ENCODE measurements at regions not wholly inside any gene's neighbourhood (a gene's known extent, or its start where the extent isn't known, plus 50 kb on each side); places are given as distances from the start of the nearest gene placed in this dataset.

- no peak for DNase-seq
Observed at GRCh38 chr11:112469376-112469775, 208.7 kb upstream of the PLET1 start.

DNA sequence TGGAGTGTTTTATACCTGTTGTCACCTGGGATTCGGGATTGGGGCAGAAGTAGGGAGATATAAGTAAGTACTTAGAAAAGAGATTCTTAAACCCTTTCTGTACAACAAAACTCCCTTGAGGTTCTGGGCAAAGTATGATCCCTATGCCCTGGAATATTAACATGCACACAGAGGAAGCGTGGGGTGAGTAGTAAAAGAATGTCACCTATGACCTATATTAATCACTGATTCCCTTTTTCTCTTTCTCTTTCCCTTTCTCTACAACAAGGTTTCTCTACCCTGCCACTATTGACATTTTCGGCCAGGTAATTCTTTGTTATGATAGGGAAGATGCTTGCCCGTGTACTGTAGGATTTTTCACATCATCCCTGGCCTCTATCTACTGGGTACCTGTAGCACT is 209.7 kb upstream of the PLET1 start:
- no peak for DNase-seq

DNA sequence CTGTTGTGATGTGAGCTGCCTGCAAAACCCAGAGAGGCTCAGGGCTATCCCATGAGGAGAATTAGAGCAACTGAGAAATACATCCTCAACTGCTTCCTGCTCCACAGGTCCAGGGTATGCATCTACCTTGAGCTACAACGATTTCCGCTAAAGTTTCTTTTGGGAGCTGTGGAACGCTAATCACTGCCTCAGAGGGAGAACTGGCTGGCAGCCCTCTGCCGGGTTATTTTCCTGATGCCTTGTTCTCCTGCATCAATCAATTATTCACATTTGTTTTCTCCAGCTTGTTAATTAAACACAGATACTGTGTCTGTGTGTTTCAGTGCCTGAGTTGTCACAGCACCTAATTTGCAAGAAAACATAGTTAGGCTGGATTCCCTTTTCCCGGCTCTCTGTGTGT is 211.1 kb upstream of the PLET1 start:
- no peak for DNase-seq

DNA sequence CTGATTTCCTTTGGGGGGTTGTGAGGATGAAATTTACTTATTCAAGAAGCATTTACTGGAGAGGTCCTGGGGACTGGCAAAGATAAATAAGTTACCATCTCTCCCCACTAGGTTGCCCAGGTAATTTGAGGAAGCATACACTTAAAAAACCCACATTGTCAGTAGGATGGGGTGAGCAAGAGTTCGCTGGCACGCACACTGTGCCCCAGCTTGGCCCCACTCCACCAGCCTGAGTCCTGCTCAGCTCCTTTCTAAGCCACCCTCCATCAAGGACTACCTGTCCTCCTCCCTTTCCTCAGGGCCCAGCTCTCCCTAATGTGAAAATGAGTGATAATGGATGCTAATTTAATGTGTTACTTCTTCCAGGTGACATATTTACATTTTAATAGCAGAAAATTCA is 216.5 kb upstream of the PLET1 start:
- no peak for DNase-seq

DNA sequence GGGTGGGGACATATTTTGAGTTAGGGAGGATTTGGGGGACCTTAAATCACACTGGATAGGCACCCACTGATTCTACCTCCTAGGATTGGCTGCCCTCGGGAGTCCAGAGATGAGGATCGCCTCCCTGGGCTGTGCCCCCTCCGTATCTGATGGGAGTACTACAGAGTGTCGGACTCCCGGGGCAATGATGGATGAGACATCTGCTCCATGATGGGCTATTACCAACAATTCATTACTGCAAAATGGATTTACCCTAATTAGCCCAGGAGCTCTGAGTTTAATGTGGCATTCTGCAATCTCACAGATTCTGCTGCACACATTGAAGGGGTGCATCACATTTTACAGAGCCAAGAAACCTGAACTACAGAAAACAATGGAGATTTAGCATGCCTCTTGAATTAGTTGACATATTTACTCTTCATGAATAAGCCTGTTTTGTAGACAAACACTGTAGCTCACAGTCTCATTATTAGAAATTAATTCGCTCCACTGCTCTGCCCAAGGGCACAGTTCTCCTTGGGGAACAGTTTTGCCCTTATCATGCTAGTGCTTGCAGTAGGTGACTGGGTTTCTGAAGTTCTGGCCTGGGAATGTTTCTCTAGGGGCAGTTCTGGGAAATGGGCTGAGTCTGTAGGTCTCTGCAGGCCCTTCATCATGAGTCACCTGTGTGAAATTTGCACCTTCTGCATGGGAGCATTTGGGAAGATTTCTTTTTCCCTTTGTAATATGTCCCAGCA is 217.1 kb upstream of the PLET1 start:
- no peak for DNase-seq

DNA sequence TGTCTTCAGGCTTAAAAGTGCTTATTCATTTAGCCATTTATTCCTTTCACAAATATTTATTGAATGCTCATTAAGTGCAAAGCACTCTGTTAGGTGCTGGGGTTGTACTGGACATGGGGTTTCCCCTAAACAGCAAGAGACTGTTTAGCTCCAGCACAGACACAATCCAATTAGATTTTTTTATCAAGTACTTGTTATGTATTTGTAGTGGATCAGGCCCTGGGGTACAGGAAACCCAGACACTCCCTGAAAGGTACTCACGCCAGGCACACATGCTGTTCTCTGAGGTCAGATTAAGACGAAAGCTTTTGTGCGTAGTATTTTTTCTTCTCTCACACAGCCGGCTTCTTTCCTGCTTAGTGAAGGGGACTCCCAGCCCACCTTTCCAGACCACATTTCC is 218.1 kb upstream of the PLET1 start:
- no peak for DNase-seq

- DNase-seq = no peak
Observed at GRCh38 chr11:112481431-112481830, 220.8 kb upstream of the PLET1 start.

DNA sequence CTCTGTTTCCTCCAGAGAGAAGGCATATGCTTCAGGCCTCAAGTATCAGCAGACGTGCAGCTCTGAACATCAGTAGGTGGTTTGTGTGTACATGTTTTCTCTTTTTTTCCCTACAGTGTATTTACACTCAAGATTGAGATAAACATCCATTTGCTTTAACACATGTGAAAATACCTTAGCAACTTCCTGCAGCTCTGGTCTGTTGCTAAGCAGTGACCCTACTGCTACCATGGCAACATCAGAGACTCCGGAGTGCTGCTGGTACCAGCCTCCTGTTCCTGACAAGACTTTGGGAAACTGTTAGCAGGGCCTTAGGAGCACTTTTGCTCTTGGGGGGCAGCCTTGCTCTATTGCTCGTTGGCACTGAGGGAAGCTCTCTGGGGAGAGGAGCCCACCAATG is 221.2 kb upstream of the PLET1 start:
- no peak for DNase-seq

DNA sequence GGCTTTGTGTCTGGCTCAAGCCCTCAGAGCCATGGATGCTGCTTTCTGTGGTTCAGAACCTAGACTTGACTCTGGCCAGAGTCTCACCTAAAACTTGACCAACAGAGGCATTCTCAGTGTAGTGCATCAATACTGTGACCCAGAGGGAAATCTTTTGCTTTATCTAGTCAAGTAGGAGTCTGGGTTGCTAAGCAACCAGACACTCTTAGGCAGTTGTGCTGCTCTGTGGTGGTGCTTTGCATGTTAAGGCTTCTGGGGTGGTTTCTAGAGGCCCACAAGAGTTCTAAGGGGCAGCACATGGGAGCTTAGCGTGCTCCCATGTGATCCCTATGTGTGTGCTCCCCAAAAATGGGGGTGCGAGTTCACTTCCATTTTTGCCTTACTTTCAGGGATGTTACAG is 224.6 kb upstream of the PLET1 start:
- DNase-seq = no peak

GRCh38 chr11:112497826-112498225 is 237.2 kb upstream of the PLET1 start:
- no peak for DNase-seq

- DNase-seq = no peak
Observed at GRCh38 chr11:112498701-112499100, 238.0 kb upstream of the PLET1 start.

DNA sequence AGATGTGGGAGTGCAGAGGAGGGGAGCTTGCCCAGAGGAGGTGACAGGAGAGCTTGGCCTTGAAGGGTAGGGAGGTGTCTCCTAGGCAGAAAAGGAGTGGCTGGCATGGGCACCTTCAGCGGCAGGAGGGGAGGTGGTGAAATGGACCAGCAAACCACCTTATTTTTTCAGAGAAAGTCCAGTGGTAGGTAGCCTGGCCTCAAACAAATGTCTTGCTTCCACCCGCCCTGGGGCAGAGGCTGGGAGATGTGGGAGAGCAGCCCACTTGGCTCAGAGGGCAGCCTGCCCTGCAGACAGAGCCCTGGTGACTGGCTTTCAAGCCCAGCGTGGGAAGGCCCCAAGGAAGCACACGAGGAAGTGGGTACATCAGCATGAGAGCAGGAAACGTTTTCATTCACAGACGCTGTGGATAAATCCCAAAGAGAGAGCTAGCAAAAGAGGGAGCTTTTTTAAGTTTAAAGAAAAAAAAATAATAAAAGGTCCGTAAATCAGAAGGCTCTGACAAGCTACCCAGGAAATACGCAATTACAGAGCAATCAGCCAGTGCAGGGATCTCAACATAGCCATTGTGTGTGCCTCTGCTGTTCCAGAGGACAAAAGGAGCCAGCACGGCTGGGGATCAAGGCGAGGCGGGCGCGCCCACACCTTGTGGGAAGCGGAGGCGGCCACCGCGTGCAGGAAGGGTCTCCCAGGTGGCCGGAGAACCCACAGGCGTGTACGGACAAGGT is 238.7 kb upstream of the PLET1 start:
- DNase-seq = no peak

GRCh38 chr11:112499881-112500204 is 239.2 kb upstream of the PLET1 start:
- no peak for DNase-seq

- DNase-seq = no peak
Observed at GRCh38 chr11:112503410-112503809, 242.8 kb upstream of the PLET1 start.

DNA sequence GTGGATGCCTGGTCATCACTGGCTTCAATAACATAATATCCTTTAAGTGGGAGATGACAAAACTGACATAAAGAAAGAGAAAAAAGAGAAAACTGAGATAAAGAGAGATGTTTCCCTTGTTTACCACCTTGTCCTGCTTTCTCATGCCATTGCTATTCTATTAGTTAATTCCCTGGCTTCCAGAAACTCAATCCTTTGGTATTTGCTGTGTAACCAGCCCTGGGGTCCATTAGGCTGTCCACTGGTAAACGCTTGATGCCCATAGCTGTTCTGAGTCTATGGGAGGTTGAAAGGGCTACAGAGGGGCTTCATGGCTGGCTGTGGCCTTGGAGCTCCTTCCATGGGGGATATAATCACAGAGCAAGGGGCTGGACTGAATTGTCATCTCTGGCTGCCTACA is 243.4 kb upstream of the PLET1 start:
- no peak for DNase-seq

DNA sequence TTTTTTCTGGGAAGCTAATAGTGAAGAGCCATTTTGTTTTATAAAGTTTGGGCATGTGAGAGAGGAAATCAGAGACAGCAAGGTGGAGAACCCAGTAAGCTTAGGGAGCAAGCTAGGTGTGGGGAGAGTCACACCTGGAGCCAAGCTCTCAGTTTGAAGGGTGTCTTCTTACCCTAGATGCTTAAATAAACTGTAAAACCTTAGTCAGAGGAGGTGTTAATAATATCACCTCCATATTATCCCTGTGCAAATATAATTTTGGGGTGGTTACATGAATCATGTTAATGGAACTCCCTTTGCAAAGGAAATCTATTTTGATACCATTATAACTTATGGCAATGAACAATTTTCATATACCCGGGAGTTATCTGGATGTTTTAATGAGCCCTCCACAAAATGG is 246.2 kb upstream of the PLET1 start:
- no peak for DNase-seq

DNA sequence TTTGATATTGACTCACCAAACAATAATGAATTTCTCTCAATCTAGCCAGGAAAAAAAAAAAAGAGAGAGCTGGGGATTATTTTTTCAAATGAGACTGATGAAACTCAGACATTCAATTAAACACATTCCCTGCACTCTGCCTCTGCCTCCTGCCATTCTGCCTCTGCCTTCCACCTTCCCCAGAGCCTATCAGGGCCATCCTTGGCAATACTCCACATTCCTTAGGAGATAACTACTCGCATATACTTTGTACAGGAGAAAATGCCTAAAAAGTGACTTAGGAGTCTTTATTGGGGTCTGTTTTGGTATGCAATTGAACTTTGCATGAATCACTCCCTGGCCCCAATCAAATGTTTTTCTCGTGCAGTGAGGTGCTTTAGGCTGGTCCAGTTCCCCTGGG is 246.6 kb upstream of the PLET1 start:
- DNase-seq = no peak

DNA sequence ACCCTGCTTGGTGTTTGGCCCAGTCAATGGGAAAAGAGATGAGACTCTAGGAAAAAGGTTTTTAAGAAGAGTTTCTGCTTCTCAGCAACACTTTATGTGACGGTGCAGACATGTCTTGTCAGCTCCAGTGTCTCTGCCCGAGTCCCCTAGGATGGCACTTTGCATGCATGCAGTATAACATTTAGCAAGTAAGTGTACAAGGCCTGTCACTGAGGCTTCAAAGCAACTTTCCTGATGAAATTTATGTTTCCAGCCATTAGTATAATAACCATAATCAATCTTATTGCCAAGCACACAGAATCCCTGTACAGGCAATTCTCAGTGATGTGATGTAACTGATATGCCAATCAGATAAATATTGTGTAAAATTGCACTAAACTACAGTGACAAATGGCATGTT is 248.1 kb upstream of the PLET1 start:
- no peak for DNase-seq

- DNase-seq = no peak
Observed at GRCh38 chr11:112509300-112509699, 248.6 kb upstream of the PLET1 start.

DNA sequence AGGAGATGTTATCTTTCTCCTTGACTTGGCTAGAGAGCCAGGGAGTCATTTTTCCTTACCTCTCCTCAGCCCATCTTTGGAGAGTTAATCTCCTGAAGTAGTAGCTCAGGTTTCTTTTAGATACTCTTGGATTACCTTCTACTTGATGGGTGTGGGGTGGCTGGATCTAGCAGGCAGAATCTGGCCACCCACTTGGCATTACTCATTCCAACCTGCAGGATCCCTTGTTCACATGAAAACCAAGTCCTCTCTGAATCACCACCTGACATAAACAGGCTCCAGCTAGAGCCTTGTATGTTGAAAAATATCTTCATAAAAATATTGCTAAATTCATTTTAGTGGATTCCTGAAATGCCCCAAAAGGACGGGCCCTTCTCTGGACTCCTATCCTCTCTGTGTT is 250.6 kb upstream of the PLET1 start:
- no peak for DNase-seq

- DNase-seq = no peak
Observed at GRCh38 chr11:112511911-112512310, 251.3 kb upstream of the PLET1 start.

DNA sequence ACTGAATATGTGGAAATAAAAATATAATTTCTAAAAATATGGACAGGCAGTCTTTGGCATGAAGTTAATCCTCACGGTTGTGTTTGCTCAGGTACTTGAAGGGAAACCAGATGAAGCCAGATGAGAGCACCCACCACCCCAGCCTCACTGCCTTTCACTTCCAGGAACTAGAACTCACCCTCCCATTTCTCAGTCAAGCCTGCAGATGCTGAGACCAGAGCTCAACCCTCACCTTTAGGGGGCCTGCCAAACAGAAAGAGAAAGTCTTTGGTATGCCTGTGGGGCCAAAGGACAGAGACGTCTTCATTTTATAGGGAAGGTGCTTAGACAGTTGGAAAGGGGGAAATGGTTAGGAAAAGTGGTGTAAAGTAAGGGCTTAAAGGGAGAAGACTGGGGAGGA is 252.8 kb upstream of the PLET1 start:
- no peak for DNase-seq

DNA sequence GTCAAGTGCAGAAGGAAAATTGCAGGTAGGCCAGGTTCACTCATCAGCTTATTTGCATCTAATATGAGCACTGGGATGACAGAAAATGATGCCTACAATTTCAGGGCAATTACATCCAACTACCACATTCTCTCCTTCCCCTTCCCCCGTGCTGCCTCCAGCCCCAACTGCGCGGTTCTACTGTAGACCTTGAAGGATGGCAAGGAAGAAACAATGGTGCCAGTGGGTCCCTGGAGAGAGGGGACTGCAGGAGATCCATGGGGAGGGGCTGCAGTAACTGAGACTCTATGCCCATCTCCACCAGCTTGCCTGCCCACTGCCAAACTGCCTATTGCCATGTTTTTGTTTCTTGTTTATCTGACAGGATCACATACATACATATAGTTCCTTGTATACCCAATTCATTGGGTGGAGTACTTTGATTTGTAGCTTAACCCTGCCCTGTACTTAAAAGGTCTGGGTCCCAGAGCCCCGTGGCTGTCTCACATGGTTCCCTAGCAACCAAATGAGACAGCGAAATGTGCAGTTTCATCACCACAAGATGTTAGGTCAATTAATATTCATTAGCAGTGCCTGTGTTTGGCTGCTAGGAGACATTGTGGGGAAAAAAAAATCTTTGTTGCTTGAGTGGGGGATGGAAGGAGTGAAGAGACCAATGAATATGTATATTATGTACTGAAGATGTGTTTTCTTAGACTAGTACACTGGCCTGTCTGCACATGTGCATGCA is 253.5 kb upstream of the PLET1 start:
- DNase-seq = no peak

DNA sequence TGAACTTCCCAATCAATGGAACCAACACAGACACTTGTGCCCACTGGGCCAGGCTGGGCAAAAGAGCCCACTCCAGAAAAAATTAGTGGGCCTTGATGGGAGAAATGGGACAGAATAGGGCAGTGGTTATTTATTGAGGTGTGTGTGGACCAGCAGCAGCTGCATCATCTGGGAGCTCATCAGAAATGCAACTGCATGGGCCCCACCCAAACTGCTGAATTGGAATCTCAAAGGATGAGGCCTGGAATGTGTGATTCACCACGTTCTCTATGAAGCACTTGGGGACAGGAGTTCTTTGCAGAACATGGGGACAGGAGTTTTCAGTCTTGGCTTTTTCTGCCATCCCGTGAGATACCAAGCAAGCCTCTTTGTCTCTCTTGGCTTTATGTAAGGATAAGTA is 255.6 kb upstream of the PLET1 start:
- no peak for DNase-seq
